Hepatocyte (in vitro differentiated cells): ENCODE measurements at regions not wholly inside any gene's neighbourhood (a gene's known extent, or its start where the extent isn't known, plus 50 kb on each side); places are given as distances from the start of the nearest gene placed in this dataset.

Experiments used
- DNase-seq: peaks from one replicate; pipeline ENCODE4 v3.0.0-alpha.2; 2016; ENCODE audit warnings: low spot score
- H2AFZ ChIP-seq: fragments of 200-600 bp; sonication (generic); 2 replicates; pipeline ENCODE4 v1.6.0; 2016; ENCODE audit warnings: antibody characterized with exemption, mild to moderate bottlenecking
- H3K27ac ChIP-seq: fragments of 200-600 bp; sonication (generic); 2 replicates; pipeline ENCODE4 v1.5.1; 2016; ENCODE audit warnings: mild to moderate bottlenecking
- H3K27me3 ChIP-seq: fragments of 200-600 bp; sonication (generic); 2 replicates; pipeline ENCODE4 v1.6.1; 2016
- H3K36me3 ChIP-seq: fragments of 200-600 bp; sonication (generic); replicated peaks from 2 replicates; pipeline ENCODE4 v1.5.1; 2016; ENCODE audit warnings: low read depth; ENCODE audit not compliant: insufficient read depth
- H3K4me1 ChIP-seq: fragments of 200-600 bp; sonication (generic); 2 replicates; pipeline ENCODE4 v1.5.1; 2016; ENCODE audit warnings: mild to moderate bottlenecking, moderate library complexity; ENCODE audit not compliant: insufficient read depth
- H3K4me2 ChIP-seq: fragments of 200-600 bp; sonication (generic); 2 replicates; pipeline ENCODE4 v1.6.0; 2016
- H3K4me3 ChIP-seq: fragments of 200-600 bp; sonication (generic); 2 replicates; pipeline ENCODE4 v1.5.1; 2016; ENCODE audit warnings: mild to moderate bottlenecking
- H3K79me2 ChIP-seq: fragments of 200-600 bp; sonication (generic); 2 replicates; pipeline ENCODE4 v1.6.0; 2017; ENCODE audit warnings: mild to moderate bottlenecking
- H3K9me2 ChIP-seq: fragments of 200-600 bp; sonication (generic); replicated peaks from 2 replicates; pipeline ENCODE4 v1.6.0; 2017; ENCODE audit warnings: mild to moderate bottlenecking; ENCODE audit not compliant: insufficient read depth
- H3K9me3 ChIP-seq: fragments of 200-600 bp; sonication (generic); 2 replicates; pipeline ENCODE4 v1.5.1; 2016; ENCODE audit warnings: low read depth, mild to moderate bottlenecking
- H4K20me1 ChIP-seq: fragments of 200-600 bp; sonication (generic); 2 replicates; pipeline ENCODE4 v1.6.0; 2016; ENCODE audit warnings: mild to moderate bottlenecking; ENCODE audit not compliant: insufficient read depth, poor library complexity, severe bottlenecking
- EZH2 ChIP-seq: fragments of 200-600 bp; sonication (generic); IDR thresholded peaks from 2 replicates; pipeline ENCODE4 v1.6.1; 2016; ENCODE audit warnings: antibody characterized with exemption, mild to moderate bottlenecking, borderline replicate concordance
- EZH2phosphoT487 ChIP-seq: fragments of 200-600 bp; sonication (generic); IDR thresholded peaks from one replicate; pipeline ENCODE4 v1.6.1; 2018; ENCODE audit warnings: antibody characterized with exemption, mild to moderate bottlenecking, low read depth, moderate library complexity; ENCODE audit not compliant: unreplicated experiment, severe bottlenecking
- WGBS: methylation state at CpG from one replicate; pipeline ENCODE4 v1.1.6; 2016; ENCODE audit warnings: low lambda C conversion rate; ENCODE audit errors: missing lambda C conversion rate; 5-methylcytosine and 5-hydroxymethylcytosine counted together
- TF ChIP-seq, protein P1 (sequence below): fragments of 200-600 bp; sonication (generic); IDR thresholded peaks from 2 replicates; pipeline ENCODE4 v1.5.1; 2016; ENCODE audit warnings: antibody characterized with exemption, mild to moderate bottlenecking; ENCODE audit not compliant: poor library complexity

DNA sequence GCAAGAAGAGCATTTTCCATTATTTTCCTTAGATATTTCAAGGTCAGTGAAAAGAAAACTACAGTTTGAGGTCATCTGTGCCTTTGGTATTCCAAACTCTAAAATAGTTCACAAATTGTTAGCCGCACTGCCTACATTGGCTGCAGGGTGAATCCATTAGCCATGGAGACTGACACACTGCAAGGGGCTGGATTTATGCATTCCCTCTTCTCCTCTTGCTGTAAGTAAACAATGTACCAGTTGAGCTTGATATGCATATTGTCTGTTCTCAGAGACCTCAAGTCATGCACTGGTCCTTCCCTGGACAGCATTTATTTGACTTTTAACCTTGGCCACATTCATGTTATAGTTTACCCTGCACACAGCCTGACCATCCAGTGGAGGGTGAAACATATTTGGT, 50.2 kb upstream of the TNFSF10 start:
- Histone ChIP-seq H3K4me1 (no peaks in the 10 kb centered on the region), H3K79me2 (no peaks in the 10 kb centered on the region), H4K20me1 (no peaks in the 10 kb centered on the region), H3K27ac (no peak overlapping the region), H3K4me2 (no peak overlapping the region), H3K4me3 (no peak overlapping the region), H3K36me3 (no peaks in the 10 kb centered on the region), H3K9me3 (no peaks in the 10 kb centered on the region), H3K27me3 (no peaks in the 10 kb centered on the region), H2AFZ (no peak overlapping the region), H3K9me2 (no peaks in the 10 kb centered on the region)
- TF ChIP-seq EZH2phosphoT487 (no peak), EZH2 (no peak)
- TF ChIP-seq, protein P1, sequence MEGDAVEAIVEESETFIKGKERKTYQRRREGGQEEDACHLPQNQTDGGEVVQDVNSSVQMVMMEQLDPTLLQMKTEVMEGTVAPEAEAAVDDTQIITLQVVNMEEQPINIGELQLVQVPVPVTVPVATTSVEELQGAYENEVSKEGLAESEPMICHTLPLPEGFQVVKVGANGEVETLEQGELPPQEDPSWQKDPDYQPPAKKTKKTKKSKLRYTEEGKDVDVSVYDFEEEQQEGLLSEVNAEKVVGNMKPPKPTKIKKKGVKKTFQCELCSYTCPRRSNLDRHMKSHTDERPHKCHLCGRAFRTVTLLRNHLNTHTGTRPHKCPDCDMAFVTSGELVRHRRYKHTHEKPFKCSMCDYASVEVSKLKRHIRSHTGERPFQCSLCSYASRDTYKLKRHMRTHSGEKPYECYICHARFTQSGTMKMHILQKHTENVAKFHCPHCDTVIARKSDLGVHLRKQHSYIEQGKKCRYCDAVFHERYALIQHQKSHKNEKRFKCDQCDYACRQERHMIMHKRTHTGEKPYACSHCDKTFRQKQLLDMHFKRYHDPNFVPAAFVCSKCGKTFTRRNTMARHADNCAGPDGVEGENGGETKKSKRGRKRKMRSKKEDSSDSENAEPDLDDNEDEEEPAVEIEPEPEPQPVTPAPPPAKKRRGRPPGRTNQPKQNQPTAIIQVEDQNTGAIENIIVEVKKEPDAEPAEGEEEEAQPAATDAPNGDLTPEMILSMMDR, result no peak
- WGBS, result 97% methylated on average over 1 of the region's 1 CpG
- DNase-seq, result no peak
